CD4-positive, alpha-beta T cell (primary cell): ENCODE measurements at regions not wholly inside any gene's neighbourhood (a gene's known extent, or its start where the extent isn't known, plus 50 kb on each side); places are given as distances from the start of the nearest gene placed in this dataset.
"Not testable (repeated sequence)": the region's sequence is repeated elsewhere in the genome, so short reads cannot be mapped to it uniquely, and the experiment has no call there.

Source experiments
- ATAC-seq: fragments of 200-7000 bp; cut with Tn5 transposase; one replicate; pipeline ENCODE4 v1.10.0; 2022; ENCODE audit warnings: mild to moderate bottlenecking; ENCODE audit not compliant: poor library complexity
- CTCF ChIA-PET: fragments of 350-600 bp; sonication (Branson Sonifier 250); formaldehyde crosslinking; loops from one replicate; lab custom pipeline; 2021; ENCODE audit warnings: antibody characterized with exemption, inconsistent platforms; lab: Charles Lee
- POLR2A ChIA-PET: fragments of 350-600 bp; sonication (Branson Sonifier 250); formaldehyde crosslinking; loops from one replicate; lab custom pipeline; 2021; ENCODE audit warnings: antibody characterized with exemption, inconsistent platforms; lab: Charles Lee
- DNase-seq, 14 experiments: peaks; one replicate each; pipeline ENCODE4 v3.0.0-alpha.2; 2013 to 2020; ENCODE audit warnings: mixed read lengths in 2 of 14
- H3K27ac ChIP-seq, 2 donors: one replicate each; pipeline versions ENCODE4 v1.5.1 to v1.7.0; 2013; ENCODE audit warnings: low read length in 2 of 2, low read depth in 1 of 2, mild to moderate bottlenecking in 1 of 2
- H3K27me3 ChIP-seq, 2 experiments: 1 replicate in 1 of 2; 2 replicates in 1 of 2; pipeline versions ENCODE4 v1.6.1 to v1.7.0; 2013; ENCODE audit warnings: low read length in 2 of 2, control low read depth in 1 of 2, mild to moderate bottlenecking in 1 of 2, moderate library complexity in 1 of 2; ENCODE audit not compliant: insufficient read depth in 2 of 2, control insufficient read depth in 1 of 2
- H3K36me3 ChIP-seq: one replicate; pipeline ENCODE4 v1.6.1; 2013; ENCODE audit warnings: low read length, control low read depth; ENCODE audit not compliant: insufficient read depth
- H3K4me1 ChIP-seq: one replicate; pipeline ENCODE4 v1.6.1; 2013; ENCODE audit warnings: low read length, control low read depth; ENCODE audit not compliant: insufficient read depth
- H3K4me3 ChIP-seq: one replicate; pipeline ENCODE4 v1.5.1; 2013; ENCODE audit warnings: mild to moderate bottlenecking, low read length, moderate library complexity
- H3K9me3 ChIP-seq, 2 experiments: 1 replicate in 1 of 2; 2 replicates in 1 of 2; pipeline versions ENCODE4 v1.6.1 to v1.7.0; 2013; ENCODE audit warnings: low read length in 2 of 2, mild to moderate bottlenecking in 2 of 2, control low read depth in 1 of 2, moderate library complexity in 1 of 2; ENCODE audit not compliant: control insufficient read depth in 1 of 2, insufficient read depth in 1 of 2
- H3K27ac Mint-ChIP-seq: one replicate; pipeline ENCODE4 v1.8.0; 2020; ENCODE audit warnings: mixed read lengths
- H3K27me3 Mint-ChIP-seq: one replicate; pipeline ENCODE4 v1.8.0; 2021; ENCODE audit warnings: mixed read lengths
- H3K36me3 Mint-ChIP-seq: one replicate; pipeline ENCODE4 v1.8.0; 2021; ENCODE audit warnings: low read depth, mixed read lengths
- H3K4me1 Mint-ChIP-seq: one replicate; pipeline ENCODE4 v1.8.0; 2021; ENCODE audit warnings: low read depth, mixed read lengths
- H3K4me3 Mint-ChIP-seq: one replicate; pipeline ENCODE4 v1.8.0; 2020; ENCODE audit warnings: mild to moderate bottlenecking, mixed read lengths
- H3K9me3 Mint-ChIP-seq: one replicate; pipeline ENCODE4 v1.8.0; 2020; ENCODE audit warnings: mixed read lengths
- intact Hi-C, 2 experiments: fragments of 100-400 bp; cut with DNase I in 1 of 2; cut with micrococcal nuclease in 1 of 2; formaldehyde crosslinking; loops; one replicate each; pipeline versions ENCODE4 v1.15.1 to v1.9.0; 2023 to 2025; cut with DNase I, micrococcal nuclease
- TF ChIP-seq, protein P1 (sequence below): fragments of 200-600 bp; IDR thresholded peaks from one replicate; pipeline ENCODE4 v1.8.0; 2022; ENCODE audit warnings: antibody characterized with exemption, mild to moderate bottlenecking

DNA sequence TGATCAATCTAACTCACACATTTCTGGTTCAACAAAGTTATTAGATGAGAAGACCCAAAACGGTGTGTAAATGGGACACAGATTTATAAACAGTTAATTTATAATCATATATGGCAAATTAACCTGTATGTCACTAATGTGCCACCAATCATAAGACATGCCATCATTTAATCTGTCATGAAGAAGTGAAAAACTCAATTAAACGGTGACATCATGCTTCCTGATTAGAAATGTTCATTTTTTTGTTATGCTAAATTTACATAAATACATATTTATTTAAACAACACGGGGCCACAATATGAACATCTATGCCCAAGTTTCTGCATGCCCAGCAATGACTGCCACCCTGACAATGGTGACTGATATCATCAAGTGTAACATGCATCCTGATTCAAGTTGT, 164.1 kb upstream of the EEA1 start:
- no peaks in the 10 kb centered on the region for H3K27me3 ChIP-seq
- intact Hi-C loops: loop anchor here in 1 of 2 experiments (10.0 kb wide), 1 partner anchor 1012 kb away; no protein-coding TSS in a partner anchor
- H3K36me3 ChIP-seq: no peaks in the 10 kb centered on the region
- ChIA-PET CTCF (no interaction called here), POLR2A (no interaction called here)
- no peak overlapping the region for H3K4me3 Mint-ChIP-seq
- no peak overlapping the region for H3K27ac Mint-ChIP-seq
- DNase-seq: no peak
- peaks cover 3% of the 10 kb centered on the region for H3K4me1 ChIP-seq
- no peak for ATAC-seq
- no peaks in the 10 kb centered on the region for H3K36me3 Mint-ChIP-seq
- peaks cover 6% of the 10 kb centered on the region for H3K27me3 Mint-ChIP-seq
- H3K9me3 Mint-ChIP-seq: no peaks in the 10 kb centered on the region
- TF ChIP-seq, protein P1, sequence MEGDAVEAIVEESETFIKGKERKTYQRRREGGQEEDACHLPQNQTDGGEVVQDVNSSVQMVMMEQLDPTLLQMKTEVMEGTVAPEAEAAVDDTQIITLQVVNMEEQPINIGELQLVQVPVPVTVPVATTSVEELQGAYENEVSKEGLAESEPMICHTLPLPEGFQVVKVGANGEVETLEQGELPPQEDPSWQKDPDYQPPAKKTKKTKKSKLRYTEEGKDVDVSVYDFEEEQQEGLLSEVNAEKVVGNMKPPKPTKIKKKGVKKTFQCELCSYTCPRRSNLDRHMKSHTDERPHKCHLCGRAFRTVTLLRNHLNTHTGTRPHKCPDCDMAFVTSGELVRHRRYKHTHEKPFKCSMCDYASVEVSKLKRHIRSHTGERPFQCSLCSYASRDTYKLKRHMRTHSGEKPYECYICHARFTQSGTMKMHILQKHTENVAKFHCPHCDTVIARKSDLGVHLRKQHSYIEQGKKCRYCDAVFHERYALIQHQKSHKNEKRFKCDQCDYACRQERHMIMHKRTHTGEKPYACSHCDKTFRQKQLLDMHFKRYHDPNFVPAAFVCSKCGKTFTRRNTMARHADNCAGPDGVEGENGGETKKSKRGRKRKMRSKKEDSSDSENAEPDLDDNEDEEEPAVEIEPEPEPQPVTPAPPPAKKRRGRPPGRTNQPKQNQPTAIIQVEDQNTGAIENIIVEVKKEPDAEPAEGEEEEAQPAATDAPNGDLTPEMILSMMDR: no peak
- H3K4me3 ChIP-seq: no peak overlapping the region
- no peak overlapping the region for H3K27ac ChIP-seq
- H3K9me3 ChIP-seq: no peaks in the 10 kb centered on the region
- peaks cover 3% of the 10 kb centered on the region for H3K4me1 Mint-ChIP-seq

DNA sequence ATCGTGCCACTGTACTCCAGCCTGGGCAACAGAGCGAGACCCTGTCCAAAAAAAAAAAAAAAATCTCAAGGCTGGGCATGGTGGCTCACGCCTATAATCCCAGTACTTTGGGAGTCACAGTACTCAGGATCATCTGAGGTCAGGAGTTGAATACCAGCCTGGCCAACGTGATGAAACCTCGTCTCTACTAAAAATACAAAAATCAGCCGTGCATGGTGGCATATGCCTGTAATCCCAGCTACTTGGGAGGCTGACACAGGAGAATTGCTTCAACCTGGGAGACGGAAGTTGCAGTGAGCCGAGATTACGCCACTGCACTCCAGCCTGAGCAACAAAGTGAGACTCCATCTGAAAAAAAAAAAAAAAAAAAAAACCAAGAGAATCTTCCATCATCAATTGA, 165.1 kb upstream of the EEA1 start:
- H3K27ac Mint-ChIP-seq, H3K27ac ChIP-seq, DNase-seq, H3K4me3 Mint-ChIP-seq, H3K4me3 ChIP-seq, H3K27me3 Mint-ChIP-seq, H3K36me3 ChIP-seq, ATAC-seq, H3K4me1 Mint-ChIP-seq, H3K27me3 ChIP-seq, H3K36me3 Mint-ChIP-seq, H3K9me3 Mint-ChIP-seq, H3K4me1 ChIP-seq, CTCF ChIA-PET, H3K9me3 ChIP-seq, POLR2A ChIA-PET: not testable (repeated sequence)
- intact Hi-C loops: loop anchor here in 1 of 2 experiments (10.0 kb wide), 1 partner anchor 1011 kb away; no protein-coding TSS in a partner anchor

DNA sequence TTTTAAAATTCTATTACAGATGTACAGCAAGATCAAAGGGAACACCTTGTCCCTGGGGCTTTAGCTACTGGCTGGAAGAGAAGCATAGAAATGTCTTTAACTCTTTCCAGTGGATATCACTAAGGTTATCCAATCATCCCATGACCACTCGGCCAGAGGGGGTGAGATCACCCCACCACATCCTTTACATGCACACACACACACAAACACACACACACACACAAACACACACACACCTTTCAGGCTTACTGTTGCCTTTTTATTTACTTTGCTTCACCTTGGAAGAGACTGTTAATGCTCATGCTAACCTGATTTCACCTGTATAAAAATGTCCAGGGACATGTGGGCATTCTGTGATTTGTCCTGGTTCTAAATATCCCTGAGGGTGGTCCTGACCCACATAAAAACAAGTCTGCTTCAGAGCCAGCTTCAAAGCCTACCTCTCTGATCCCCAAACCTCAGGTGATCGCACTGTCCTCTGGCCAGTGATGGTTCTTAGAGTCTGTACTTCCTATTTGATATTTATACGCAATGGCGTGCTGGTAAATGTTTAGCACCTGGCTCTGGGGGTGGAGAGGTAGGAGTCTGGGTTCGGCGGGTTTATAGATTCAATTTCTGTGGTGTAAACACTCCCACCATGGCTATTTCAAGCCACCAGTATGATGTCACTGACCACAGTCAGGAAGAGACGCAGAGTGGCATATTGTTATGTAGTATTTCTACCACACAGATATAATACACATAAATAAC, 166.1 kb upstream of the EEA1 start:
- Histone ChIP-seq H3K4me1 (peaks cover 3% of the 10 kb centered on the region), H3K4me3 (no peak overlapping the region), H3K27ac (no peak overlapping the region), H3K27me3 (no peaks in the 10 kb centered on the region), H3K36me3 (no peaks in the 10 kb centered on the region), H3K9me3 (no peaks in the 10 kb centered on the region)
- no peak overlapping the region for H3K27ac Mint-ChIP-seq
- no peak overlapping the region for H3K4me3 Mint-ChIP-seq
- H3K27me3 Mint-ChIP-seq: peaks cover 6% of the 10 kb centered on the region
- peaks cover 5% of the 10 kb centered on the region for H3K4me1 Mint-ChIP-seq
- H3K36me3 Mint-ChIP-seq: no peaks in the 10 kb centered on the region
- TF ChIP-seq, protein P1: no peak
- H3K9me3 Mint-ChIP-seq: no peaks in the 10 kb centered on the region
- intact Hi-C loops: loop anchor here (5.0 to 10.0 kb wide), 4 partner anchors 302 to 1010 kb away; no protein-coding TSS in a partner anchor
- DNase-seq: peak in 1 of 14 experiments; percentile 3
- ATAC-seq: no peak
- CTCF ChIA-PET: interaction anchor here (0.8 kb wide), 1 partner anchor 302 kb away, joined by 4 read pairs; no protein-coding TSS in a partner anchor
- POLR2A ChIA-PET: no interaction called here
